Stimulated activated CD4-positive, alpha-beta T cell treated with anti-CD3 and anti-CD28 coated beads, TNF-alpha, amount 100 ng/mL, for 48 hours (primary cell): ENCODE measurements at regions not wholly inside any gene's neighbourhood (a gene's known extent, or its start where the extent isn't known, plus 50 kb on each side); places are given as distances from the start of the nearest gene placed in this dataset.
A peak's percentile ranks its signal among the peaks of the same experiment; 100 is the strongest.

Experiments
- DNase-seq, 3 donors: peaks; one replicate each; pipeline ENCODE4 v3.0.0-alpha.2; 2020; ENCODE audit warnings: low read depth in 3 of 3

GRCh38 chr11:104254347-104254746 lies 90.4 kb upstream of the PDGFD start:
- peak in 2 of 3 donors; percentile 5 to 17 for DNase-seq

GRCh38 chr11:104246590-104246989 lies 82.6 kb upstream of the PDGFD start:
- no peak for DNase-seq

GRCh38 chr11:104238916-104239315 lies 75.0 kb upstream of the PDGFD start:
- DNase-seq: no peak

- DNase-seq: no peak
These were observed 61.1 kb upstream of the PDGFD start for GRCh38 chr11:104225047-104225446.

GRCh38 chr11:104222464-104222863 lies 58.5 kb upstream of the PDGFD start:
- no peak for DNase-seq

GRCh38 chr11:104221455-104221854 lies 57.5 kb upstream of the PDGFD start:
- no peak for DNase-seq

GRCh38 chr11:104219096-104219495 lies 55.1 kb upstream of the PDGFD start:
- no peak for DNase-seq

- no peak for DNase-seq
These were observed 50.6 kb upstream of the PDGFD start for GRCh38 chr11:104214517-104214916.
